Coronary artery (tissue), 2 donors: ENCODE measurements at regions not wholly inside any gene's neighbourhood (a gene's known extent, or its start where the extent isn't known, plus 50 kb on each side); places are given as distances from the start of the nearest gene placed in this dataset.

Experiments
- DNase-seq: peaks from one replicate; pipeline ENCODE4 v3.0.0-alpha.2; 2017; ENCODE audit warnings: low spot score
- H3K27ac ChIP-seq, 2 donors: fragments of 200-600 bp; sonication (generic); one replicate each; pipeline ENCODE4 v1.5.1; 2016 to 2019
- H3K4me3 ChIP-seq: fragments of 200-600 bp; sonication (generic); 2 replicates; pipeline ENCODE4 v1.5.1; 2016; ENCODE audit warnings: mild to moderate bottlenecking, moderate library complexity
- CTCF ChIP-seq: fragments of 200-600 bp; sonication (generic); IDR thresholded peaks from one replicate; pipeline ENCODE4 v1.5.1; 2019; ENCODE audit warnings: antibody characterized with exemption

- TF ChIP-seq CTCF: no peak
- H3K4me3 ChIP-seq: no peak overlapping the region
- DNase-seq: no peak
These were observed 384.4 kb downstream of the NUAK1 start for GRCh38 chr12:105754313-105754712.

GRCh38 chr12:105756961-105757360 lies 381.8 kb downstream of the NUAK1 start:
- DNase-seq: no peak

More at GRCh38 chr12:105754313-105754712, 384.4 kb downstream of the NUAK1 start:
- no peak overlapping the region for H3K27ac ChIP-seq

GRCh38 chr12:105759149-105759548 lies 379.6 kb downstream of the NUAK1 start:
- no peak for TF ChIP-seq CTCF
- DNase-seq: no peak

More at GRCh38 chr12:105756961-105757360, 381.8 kb downstream of the NUAK1 start:
- no peak for TF ChIP-seq CTCF
- Histone ChIP-seq H3K4me3 (no peak overlapping the region), H3K27ac (no peak overlapping the region)

DNA sequence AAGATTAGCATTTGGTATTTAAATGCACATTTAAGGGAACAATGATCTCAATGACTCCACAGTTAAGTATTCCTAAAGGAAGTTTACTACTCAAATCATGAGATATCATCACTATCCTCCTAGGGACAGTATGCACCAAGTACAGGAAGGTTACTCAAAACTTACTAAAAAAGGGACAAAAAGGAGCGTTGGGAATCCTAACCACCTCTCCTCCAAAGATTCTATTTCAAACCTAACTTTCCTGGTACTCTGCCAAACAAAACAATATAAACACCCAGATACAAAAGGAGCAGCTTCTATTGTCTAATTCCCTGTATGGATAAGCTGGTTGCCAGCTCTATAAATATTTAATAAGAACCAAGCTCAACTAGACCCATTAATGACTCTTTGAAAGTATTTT lies 377.7 kb downstream of the NUAK1 start:
- Histone ChIP-seq H3K27ac (no peak overlapping the region), H3K4me3 (no peak overlapping the region)
- no peak for TF ChIP-seq CTCF
- no peak for DNase-seq

More at GRCh38 chr12:105759149-105759548, 379.6 kb downstream of the NUAK1 start:
- Histone ChIP-seq H3K4me3 (no peak overlapping the region), H3K27ac (no peak overlapping the region)

DNA sequence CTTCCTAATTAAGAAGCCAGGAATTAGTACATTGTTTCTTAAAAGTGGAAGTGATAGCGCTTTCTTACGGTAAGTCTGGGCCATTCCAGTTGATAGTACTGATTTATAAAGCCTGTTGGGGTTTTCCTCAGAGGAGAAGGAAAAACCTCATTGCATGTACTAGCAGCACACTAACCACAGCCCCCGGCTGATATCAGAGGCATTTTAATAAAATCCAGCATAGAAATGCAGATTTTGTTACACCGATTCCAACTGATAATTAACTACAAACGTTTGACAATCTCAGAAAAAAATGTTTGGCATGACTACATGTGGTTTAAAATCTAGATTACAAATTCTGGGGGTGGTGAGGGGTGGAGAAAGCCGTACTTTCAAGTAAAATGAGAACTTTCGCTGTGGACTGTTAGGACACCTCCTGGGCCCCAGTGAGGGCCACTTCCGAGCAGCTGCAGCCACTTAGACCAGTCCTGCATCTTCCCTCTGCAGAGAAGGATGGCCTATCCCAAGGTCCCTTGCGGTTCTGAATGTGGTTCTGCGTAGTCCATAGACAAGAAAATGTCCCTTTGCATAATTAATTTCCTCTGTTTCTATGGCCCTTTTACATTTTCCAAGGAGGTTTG lies 374.4 kb downstream of the NUAK1 start:
- no peak for TF ChIP-seq CTCF
- Histone ChIP-seq H3K4me3 (no peak overlapping the region), H3K27ac (no peak overlapping the region)
- no peak for DNase-seq

DNA sequence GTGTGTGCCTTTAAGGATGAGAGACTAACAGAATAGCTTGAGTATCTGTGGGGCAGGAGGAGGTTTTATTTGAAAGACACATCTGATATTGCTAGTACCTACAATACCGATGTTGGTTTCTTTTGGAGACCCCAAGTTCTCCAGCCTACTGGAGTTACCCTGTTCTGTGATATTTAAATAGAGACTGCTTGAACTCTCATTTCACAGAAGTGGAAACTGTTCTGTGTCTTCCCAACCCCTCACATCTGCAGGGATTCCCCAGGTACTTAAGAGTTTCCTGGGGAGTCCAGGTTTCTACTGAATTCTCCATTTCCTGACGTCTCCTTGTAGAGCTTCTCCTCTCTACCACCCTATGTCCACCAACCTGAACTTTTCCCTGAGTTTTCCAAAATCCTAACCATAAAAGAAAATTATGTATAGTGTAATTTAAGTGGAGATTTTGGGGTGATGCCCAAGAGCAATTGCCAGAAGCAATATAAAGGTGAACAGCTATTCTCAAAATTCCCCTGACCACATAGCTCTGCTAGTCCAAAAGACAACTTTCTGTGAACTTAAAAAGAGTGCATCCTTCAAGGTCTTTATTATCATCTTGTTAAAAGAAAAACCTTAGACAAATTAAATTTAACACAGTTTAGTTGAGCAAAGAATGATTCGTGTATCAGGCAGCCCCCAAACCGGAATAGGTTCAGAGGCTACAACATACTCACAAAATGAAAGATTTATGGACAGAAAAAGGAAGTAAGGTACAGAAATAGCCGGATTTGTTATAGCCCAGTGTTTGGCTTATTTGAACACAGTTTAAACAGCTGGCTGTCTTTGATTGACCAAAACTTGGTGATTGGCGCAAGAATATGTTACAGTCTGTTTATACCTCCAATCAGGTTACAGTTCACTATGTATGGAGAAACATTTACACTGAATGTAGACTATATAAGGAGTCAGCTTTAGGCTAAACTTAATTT lies 373.4 kb downstream of the NUAK1 start:
- Histone ChIP-seq H3K4me3 (no peak overlapping the region), H3K27ac (no peak overlapping the region)
- no peak for TF ChIP-seq CTCF
- no peak for DNase-seq
